ENCODE measurements at regions not wholly inside any gene's neighbourhood (a gene's known extent, or its start where the extent isn't known, plus 50 kb on each side); places are given as distances from the start of the nearest gene placed in this dataset.

DNA sequence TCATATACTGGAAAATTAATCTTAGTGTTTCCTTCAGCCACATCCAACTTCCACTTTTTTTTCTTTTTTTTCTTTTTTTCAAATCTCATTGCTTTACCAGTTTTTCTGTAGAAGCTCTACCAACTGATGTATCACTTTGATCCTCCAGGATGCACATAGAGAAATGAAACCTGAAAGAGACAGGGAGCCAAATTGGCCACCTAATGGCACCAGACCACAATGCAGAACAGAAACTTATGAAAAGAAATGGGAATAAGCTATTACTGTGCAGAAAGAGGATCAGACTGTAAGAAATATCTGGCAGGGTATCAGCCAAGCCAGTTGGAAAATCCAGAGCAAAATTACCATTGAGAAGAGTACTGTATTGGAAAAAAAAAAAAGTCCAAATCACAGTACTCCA is 1514.2 kb downstream of the MRPL39 start:
- TF ChIP-seq, protein P1, sequence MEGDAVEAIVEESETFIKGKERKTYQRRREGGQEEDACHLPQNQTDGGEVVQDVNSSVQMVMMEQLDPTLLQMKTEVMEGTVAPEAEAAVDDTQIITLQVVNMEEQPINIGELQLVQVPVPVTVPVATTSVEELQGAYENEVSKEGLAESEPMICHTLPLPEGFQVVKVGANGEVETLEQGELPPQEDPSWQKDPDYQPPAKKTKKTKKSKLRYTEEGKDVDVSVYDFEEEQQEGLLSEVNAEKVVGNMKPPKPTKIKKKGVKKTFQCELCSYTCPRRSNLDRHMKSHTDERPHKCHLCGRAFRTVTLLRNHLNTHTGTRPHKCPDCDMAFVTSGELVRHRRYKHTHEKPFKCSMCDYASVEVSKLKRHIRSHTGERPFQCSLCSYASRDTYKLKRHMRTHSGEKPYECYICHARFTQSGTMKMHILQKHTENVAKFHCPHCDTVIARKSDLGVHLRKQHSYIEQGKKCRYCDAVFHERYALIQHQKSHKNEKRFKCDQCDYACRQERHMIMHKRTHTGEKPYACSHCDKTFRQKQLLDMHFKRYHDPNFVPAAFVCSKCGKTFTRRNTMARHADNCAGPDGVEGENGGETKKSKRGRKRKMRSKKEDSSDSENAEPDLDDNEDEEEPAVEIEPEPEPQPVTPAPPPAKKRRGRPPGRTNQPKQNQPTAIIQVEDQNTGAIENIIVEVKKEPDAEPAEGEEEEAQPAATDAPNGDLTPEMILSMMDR (IDR thresholded peaks at IDR 0.05): no peak
- TF ChIP-seq EP300 (IDR thresholded peaks at IDR 0.05): no peak
